NCI-H2029 treated with DMSO at 0.1 percent for 48 hours (cell line): ENCODE measurements at regions not wholly inside any gene's neighbourhood (a gene's known extent, or its start where the extent isn't known, plus 50 kb on each side); places are given as distances from the start of the nearest gene placed in this dataset.

Source experiments
- DNase-seq: peaks from one replicate; lab custom pipeline; 2025; lab: John Stamatoyannopoulos, UW

DNA sequence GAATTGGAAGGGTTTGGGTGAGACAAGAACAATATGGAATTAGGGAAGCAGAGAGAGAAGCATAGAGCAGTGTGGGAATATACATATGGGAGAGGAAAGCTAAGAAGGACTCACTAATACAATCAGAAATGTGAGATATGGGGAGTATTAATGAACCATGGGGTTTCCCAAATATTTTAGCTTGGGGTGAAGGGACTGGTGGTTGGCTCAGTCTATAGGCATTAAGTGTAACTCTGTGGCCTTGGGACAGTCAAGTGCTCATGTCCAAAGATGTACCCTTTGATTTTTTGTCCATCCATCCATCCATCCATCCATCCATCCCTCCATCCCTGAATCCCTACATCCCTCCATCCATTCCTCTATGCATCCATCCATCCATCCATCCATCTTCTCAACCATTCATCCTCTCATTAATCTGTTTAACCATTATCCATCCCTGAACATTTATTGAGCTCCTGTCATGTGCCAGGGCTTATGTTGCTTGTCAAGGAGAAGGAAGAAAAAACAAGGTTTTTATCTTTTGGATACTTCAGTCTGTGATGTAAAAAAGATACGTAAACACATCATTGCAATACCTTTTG is 263.4 kb upstream of the CHD6 start:
- no peak for DNase-seq

DNA sequence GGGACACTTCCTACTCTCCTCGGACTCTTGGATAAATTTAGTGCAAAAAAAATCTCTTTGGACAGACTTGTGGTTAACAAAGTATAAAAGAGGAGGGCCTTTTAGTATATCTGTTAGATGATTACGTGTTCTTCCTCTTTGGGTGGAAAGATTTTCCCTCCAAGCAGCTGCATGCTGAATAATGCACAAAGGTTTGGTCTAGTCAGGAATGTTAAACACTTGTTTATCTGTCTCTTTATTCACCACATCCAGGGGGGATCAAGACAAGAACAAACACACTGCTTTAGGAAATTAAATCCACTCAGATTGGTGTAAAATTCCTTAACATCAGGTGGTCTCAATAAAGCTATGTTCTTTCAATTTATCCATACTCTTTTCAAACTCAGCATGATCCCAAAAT is 260.9 kb upstream of the CHD6 start:
- no peak for DNase-seq

DNA sequence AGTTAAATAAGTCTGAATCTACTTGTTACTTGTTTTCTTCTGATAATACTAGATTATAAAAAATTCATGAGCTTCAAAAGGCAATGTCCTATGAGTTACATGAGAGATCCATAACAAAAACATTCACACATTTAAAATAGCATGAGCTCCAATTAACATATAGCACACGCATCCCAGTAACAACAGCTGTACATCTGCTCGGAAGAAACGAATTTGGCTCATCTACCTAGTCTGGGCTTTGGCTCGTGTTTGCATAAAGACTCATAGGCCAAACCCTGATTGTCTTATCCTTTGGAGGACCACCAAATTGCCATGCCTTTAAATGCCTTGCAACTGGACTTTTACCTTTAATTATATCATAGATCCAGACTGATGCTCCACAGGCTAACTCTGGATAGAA is 259.7 kb upstream of the CHD6 start:
- no peak for DNase-seq

- no peak for DNase-seq
Observed at GRCh38 chr20:41874658-41875057, 256.5 kb upstream of the CHD6 start.

GRCh38 chr20:41872930-41873329 is 254.8 kb upstream of the CHD6 start:
- no peak for DNase-seq

- DNase-seq = no peak
Observed at GRCh38 chr20:41870869-41871462, 252.8 kb upstream of the CHD6 start.

DNA sequence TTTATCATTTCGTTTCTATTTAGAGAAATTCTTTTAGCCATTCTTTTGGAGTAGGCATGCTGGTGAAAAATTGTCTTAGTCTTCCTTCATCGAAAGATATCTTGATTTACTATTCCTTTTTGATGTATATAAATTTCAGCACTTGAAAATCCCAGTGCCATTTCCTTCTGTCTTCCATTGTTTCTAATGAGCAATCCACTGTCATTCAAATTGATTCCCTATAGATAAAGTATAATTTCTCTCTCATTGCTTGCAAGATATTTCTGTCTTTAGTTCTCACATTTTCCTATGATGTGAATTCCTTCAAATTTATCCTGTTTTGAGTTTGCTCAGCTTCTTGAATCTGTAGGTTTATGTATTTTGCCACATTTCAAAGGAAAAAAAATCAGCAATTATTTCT is 251.1 kb upstream of the CHD6 start:
- no peak for DNase-seq

DNA sequence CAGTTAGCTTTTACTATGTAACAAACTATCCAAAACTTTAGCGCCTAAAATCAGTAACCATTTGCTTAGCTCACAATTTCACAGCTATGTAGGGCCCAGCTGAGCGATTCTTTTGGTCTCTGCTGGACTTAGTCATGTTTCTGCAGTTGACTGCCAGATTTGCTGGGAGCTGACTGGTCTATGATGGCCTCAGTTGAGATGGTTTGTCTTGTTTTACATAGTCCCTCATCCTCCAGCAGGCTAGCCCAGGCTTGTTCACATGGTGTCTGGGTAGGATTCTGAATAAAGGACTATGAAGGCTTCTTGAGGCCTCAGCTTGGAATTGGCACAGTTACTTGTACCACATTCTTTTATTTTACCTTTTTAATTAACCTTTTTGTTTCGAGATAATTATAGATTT is 247.8 kb upstream of the CHD6 start:
- DNase-seq = no peak

DNA sequence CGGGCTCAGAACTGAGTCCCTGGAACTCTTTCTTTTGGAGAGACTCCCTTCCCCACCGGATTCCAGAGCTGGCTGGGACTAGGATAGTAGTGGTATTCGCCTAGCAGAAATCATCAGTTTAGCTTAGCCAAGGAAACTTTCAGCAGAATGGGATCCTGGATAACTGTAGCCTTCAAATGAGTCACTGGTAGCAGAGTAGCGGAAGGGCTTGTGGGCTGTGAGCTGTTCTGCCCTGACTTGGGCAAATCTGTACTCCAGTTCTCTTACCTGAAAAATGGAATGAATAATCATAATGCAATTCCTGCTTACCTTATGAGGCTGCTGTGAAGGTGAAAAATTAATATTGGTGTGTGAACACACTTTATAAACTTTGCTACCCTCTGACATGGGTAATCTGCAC is 244.3 kb upstream of the CHD6 start:
- DNase-seq = no peak

DNA sequence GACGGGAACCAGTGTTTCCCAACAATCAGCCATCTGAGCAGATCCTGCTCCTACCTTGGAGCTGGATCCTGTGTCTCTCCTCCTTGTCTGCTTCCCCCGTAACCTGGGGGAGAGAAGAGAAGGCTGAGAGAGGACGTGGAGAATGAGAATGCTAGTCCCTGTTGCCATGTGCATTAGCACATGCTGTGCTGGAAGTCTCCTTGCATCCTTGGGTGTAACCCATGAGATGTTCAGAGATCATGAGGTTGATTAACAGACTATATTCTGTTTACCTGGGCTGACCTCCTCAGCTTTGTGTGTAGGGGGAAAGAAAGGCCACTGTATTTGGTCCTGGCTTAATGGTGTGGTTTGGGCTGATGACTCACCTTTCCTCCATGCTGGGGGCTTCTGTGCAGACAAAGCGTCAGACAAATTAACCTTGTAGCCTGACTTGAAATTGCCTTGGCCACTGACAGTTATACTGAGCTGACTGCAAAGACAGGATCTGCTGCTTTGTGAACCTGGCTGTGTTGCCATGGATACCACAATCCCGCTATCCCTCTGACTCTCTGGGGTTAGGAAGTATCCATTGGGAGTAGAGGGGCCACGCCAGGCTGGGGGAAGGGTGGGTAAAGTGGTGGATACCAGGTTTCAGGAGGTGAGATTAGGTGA is 243.7 kb upstream of the CHD6 start:
- DNase-seq = no peak

DNA sequence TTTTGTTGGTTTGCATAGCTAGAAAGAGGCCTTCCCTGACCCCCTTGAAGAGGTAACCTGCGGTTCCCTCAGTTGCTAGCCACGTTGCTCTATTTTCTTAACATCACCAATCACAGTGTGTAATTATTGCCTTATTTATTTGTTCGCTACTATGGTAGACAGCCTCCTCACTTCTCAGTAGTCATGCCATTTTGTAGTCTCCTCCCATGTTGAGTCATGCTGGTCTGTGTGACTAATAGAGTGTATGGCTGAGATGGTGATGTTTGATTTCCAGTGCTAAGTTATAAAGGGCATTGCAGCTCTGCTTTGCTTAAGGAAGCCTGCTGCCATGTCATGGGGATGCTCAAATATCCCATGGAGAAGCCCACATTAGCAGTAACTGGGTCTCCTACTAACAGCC is 236.6 kb upstream of the CHD6 start:
- no peak for DNase-seq

- DNase-seq = no peak
Observed at GRCh38 chr20:41853806-41854205, 235.6 kb upstream of the CHD6 start.

DNA sequence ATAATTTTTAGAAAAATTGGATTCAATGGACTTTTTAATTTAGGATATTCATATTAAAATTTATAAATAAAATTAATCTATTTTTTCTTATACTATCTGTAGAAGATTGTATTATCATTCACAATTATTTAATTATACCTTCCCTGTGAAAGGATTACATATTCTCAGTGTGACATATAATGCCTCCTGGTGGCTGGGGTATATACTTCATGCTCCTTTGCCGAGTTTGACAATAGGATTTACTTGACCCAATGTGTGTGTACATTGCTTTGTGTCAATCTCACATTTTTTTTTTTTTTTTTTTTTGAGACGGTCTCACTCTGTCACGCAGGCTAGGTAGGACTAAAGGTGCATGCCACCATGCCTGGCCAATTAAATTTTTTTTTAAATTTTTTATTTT is 230.0 kb upstream of the CHD6 start:
- no peak for DNase-seq

GRCh38 chr20:41837669-41838224 is 219.6 kb upstream of the CHD6 start:
- no peak for DNase-seq

- DNase-seq = no peak
Observed at GRCh38 chr20:41833739-41834138, 215.6 kb upstream of the CHD6 start.

DNA sequence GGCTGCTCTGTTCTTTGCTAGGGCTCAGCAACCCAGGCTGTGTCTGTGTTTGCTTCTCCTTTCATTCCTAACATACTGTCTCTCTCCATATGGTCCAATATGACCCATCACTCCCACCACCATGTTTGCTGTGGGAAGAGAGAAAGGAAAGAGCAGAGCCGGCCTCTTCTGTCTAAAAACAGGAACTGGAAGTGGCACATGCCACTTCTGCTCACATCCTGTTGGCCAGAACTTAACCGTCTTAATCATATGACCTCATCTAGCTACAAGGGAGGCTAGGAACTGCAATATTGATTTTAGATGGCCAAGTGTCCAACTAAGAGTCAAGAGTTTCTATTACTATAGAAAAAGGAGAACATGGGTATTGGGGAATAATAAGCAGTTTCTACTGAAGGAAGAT is 212.5 kb upstream of the CHD6 start:
- no peak for DNase-seq

DNA sequence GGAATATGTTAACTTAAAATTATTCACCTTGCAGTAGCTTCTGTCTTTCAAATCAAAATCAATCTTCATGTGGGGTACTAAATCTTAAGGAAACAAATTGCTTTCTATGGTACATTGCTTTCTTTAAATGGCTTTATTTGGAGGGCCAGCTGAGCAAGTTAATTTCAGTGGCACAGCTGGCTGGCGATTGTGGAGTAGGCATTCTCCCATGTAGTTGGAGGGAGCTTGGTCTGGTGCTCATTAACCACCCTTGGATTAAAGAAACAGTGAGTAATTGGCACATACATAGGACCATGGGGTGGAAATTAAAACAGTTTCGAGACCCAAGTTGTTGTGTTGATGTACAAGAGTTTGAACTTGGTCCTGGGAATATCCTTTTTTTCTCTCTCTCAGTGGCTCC is 201.3 kb upstream of the CHD6 start:
- no peak for DNase-seq

GRCh38 chr20:41818991-41819390 is 200.8 kb upstream of the CHD6 start:
- no peak for DNase-seq

DNA sequence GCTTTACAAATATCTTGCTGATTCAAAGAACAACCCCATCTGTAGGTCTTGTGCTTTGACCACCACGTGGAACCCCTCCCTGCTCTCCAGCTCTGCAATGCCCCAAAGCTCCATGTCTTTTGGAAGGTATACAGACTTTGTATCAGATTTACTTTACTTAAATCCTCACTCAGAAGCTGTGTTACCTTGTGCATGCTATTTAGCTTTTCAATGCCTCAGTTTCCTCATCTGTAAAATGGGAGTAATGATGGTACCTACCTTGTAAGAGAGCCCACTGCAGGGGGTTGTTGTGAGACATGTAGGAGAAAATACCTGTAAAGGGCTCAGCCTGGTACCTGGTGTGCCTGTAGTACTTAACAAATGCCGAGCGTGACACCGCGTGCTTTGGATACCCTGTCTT is 200.2 kb upstream of the CHD6 start:
- no peak for DNase-seq

DNA sequence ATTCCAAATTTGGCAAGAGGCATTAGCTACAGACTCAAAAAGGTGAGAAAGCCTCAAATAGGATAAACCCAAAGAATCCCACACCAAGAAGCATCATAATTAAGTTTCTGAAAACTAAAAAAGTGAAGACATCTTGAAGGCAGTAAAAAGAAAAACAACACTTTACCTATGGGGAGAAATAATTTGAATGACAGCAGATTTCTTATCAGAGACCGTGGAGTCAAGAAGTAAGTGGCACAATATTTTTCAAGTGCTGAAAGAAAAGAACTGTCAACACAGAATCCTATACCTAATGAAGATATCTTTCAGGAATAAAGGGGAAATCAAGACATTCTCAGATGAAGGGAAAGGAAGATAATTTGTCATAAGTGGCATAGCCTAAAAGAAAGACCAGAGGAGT is 193.3 kb upstream of the CHD6 start:
- DNase-seq = no peak

- DNase-seq = no peak
Observed at GRCh38 chr20:41800040-41800439, 181.9 kb upstream of the CHD6 start.

DNA sequence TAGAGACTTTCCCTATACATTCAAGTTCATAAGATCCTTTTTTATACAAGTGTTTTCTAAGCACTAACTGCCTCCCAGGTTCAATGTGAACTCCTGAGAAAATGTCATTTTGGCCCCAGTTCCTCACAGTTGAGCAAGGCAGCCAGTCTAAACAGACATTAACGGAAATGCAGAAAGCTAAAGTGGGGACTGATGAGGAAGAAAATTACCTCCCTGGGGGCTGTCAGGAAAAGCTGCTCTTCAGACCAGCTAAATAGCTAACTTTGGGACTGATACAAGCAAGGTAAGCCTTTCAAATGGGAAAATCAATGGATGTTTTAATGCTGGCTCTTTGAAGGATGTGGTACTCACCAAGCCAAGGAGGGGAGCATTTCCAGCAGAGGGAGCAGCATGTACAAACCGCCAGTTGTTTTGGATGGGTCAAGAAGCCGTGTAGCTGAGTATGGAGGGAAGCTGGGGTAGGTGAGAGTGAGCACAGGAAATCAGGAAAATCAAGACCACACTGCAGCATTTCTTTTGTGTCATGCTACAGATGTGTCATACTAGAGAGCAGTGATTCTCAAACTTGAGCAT is 180.8 kb upstream of the CHD6 start:
- DNase-seq = no peak

DNA sequence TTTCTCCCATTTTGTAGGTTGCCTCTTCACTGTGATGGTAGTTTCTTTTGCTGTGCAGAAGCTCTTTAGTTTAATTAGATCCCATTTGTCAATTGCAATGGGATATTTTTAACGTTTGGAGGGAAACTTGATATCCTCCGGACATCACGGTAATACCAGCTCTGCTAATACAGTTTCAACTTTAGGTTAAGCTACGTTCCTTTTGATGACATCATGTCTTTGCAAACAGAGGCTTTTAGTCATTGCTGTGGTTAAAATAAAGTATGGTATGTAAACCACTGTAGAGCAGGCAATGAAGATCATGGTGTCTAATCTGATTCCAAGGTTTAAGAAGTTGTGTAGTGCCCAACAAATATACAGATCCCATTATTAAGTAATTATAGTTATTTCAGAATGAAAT is 168.0 kb upstream of the CHD6 start:
- no peak for DNase-seq
